ENCODE measurements at regions not wholly inside any gene's neighbourhood (a gene's known extent, or its start where the extent isn't known, plus 50 kb on each side); places are given as distances from the start of the nearest gene placed in this dataset.
"Not testable (repeated sequence)": the region's sequence is repeated elsewhere in the genome, so short reads cannot be mapped to it uniquely, and the experiment has no call there.

- DNase-seq: no peak
- H3K9me2 ChIP-seq (replicated peaks; ENCODE audit: insufficient read depth, low read length): no peaks in the 10 kb centered on the region
- no peaks in the 10 kb centered on the region for H3K79me2 ChIP-seq (ENCODE audit: low read length)
- H3K4me3 ChIP-seq (ENCODE audit: low read length): no peak overlapping the region
- H3K36me3 ChIP-seq (ENCODE audit: insufficient read depth, low read length): no peaks in the 10 kb centered on the region
- 0 out of 2 replicates have a peak, but pooled peaks cover 4% of the 10 kb centered on the region for H3K27me3 ChIP-seq (ENCODE audit: low read length)
- H3K4me1 ChIP-seq (ENCODE audit: low read length): no peaks in the 10 kb centered on the region
- no peak overlapping the region for H3K4me2 ChIP-seq (ENCODE audit: low read depth, low read length, poor library complexity, severe bottlenecking)
- no peak overlapping the region for H2AFZ ChIP-seq (ENCODE audit: low read length)
- H3K9ac ChIP-seq (ENCODE audit: low read length): no peak overlapping the region
- H4K20me1 ChIP-seq (ENCODE audit: insufficient read depth, low read depth, low read length): no peaks in the 10 kb centered on the region
- no peak overlapping the region for H3K27ac ChIP-seq (ENCODE audit: low read length)
- 0 out of 2 replicates have a peak, but pooled peaks cover 4% of the 10 kb centered on the region for H3K9me3 ChIP-seq (ENCODE audit: low read length)
These were observed 91.6 kb downstream of the CMC2 start for GRCh38 chr16:80915079-80915450.

GRCh38 chr16:80914379-80915078 is 92.2 kb downstream of the CMC2 start:
- Histone ChIP-seq H3K27ac (ENCODE audit: low read length) (no peak overlapping the region), H3K27me3 (ENCODE audit: low read length) (0 out of 2 replicates have a peak, but pooled peaks cover 4% of the 10 kb centered on the region), H3K4me3 (ENCODE audit: low read length) (no peak overlapping the region), H3K9me2 (replicated peaks; ENCODE audit: insufficient read depth, low read length) (no peaks in the 10 kb centered on the region), H3K9ac (ENCODE audit: low read length) (no peak overlapping the region), H3K79me2 (ENCODE audit: low read length) (no peaks in the 10 kb centered on the region), H3K4me1 (ENCODE audit: low read length) (no peaks in the 10 kb centered on the region), H3K36me3 (ENCODE audit: insufficient read depth, low read length) (no peaks in the 10 kb centered on the region), H4K20me1 (ENCODE audit: insufficient read depth, low read depth, low read length) (no peaks in the 10 kb centered on the region), H2AFZ (ENCODE audit: low read length) (no peak overlapping the region), H3K4me2 (ENCODE audit: low read depth, low read length, poor library complexity, severe bottlenecking) (no peak overlapping the region), H3K9me3 (ENCODE audit: low read length) (0 out of 2 replicates have a peak, but pooled peaks cover 4% of the 10 kb centered on the region)
- DNase-seq: no peak

DNA sequence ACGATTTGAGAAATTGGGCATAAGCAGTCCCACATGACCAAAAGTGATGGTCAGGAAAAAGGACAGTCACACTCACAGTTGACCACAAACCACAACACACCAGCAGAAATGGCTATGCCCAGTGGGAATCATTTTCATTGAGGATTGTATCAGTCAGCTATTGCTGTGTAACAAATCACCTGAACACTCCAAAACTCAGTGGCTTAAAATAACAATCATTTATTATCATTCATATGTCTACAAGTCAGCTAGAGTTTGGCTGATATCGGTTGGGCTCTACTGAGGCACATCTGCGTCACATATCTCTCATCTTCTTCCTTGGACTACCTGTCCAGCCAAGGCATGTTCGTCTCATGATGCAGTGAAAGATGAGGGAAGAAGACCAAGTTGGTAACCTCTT is 93.3 kb downstream of the CMC2 start:
- Histone ChIP-seq H4K20me1 (ENCODE audit: insufficient read depth, low read depth, low read length) (no peaks in the 10 kb centered on the region), H3K27ac (ENCODE audit: low read length) (no peak overlapping the region), H2AFZ (ENCODE audit: low read length) (no peak overlapping the region), H3K4me3 (ENCODE audit: low read length) (no peak overlapping the region), H3K9me2 (replicated peaks; ENCODE audit: insufficient read depth, low read length) (no peaks in the 10 kb centered on the region), H3K36me3 (ENCODE audit: insufficient read depth, low read length) (no peaks in the 10 kb centered on the region), H3K27me3 (ENCODE audit: low read length) (0 out of 2 replicates have a peak, but pooled peaks cover 4% of the 10 kb centered on the region), H3K4me1 (ENCODE audit: low read length) (no peaks in the 10 kb centered on the region), H3K79me2 (ENCODE audit: low read length) (no peaks in the 10 kb centered on the region), H3K4me2 (ENCODE audit: low read depth, low read length, poor library complexity, severe bottlenecking) (no peak overlapping the region), H3K9me3 (ENCODE audit: low read length) (0 out of 2 replicates have a peak, but pooled peaks cover 4% of the 10 kb centered on the region), H3K9ac (ENCODE audit: low read length) (no peak overlapping the region)
- no peak for DNase-seq

- Histone ChIP-seq H4K20me1 (ENCODE audit: insufficient read depth, low read depth, low read length) (no peaks in the 10 kb centered on the region), H3K4me2 (ENCODE audit: low read depth, low read length, poor library complexity, severe bottlenecking) (no peak overlapping the region), H3K9me2 (replicated peaks; ENCODE audit: insufficient read depth, low read length) (no peaks in the 10 kb centered on the region), H3K27ac (ENCODE audit: low read length) (no peak overlapping the region), H2AFZ (ENCODE audit: low read length) (no peak overlapping the region), H3K9me3 (ENCODE audit: low read length) (0 out of 2 replicates have a peak, but pooled peaks cover 4% of the 10 kb centered on the region), H3K27me3 (ENCODE audit: low read length) (0 out of 2 replicates have a peak, but pooled peaks cover 4% of the 10 kb centered on the region), H3K9ac (ENCODE audit: low read length) (no peak overlapping the region), H3K4me3 (ENCODE audit: low read length) (no peak overlapping the region), H3K79me2 (ENCODE audit: low read length) (no peaks in the 10 kb centered on the region), H3K4me1 (ENCODE audit: low read length) (no peaks in the 10 kb centered on the region), H3K36me3 (ENCODE audit: insufficient read depth, low read length) (no peaks in the 10 kb centered on the region)
- no peak for DNase-seq
These were observed 94.0 kb downstream of the CMC2 start for GRCh38 chr16:80912651-80913050.

GRCh38 chr16:80910434-80910833 is 96.3 kb downstream of the CMC2 start:
- Histone ChIP-seq H3K27ac (ENCODE audit: low read length) (no peak overlapping the region), H3K9me3 (ENCODE audit: low read length) (0 out of 2 replicates have a peak, but pooled peaks cover 4% of the 10 kb centered on the region), H3K9ac (ENCODE audit: low read length) (no peak overlapping the region), H3K36me3 (ENCODE audit: insufficient read depth, low read length) (no peaks in the 10 kb centered on the region), H3K4me1 (ENCODE audit: low read length) (no peaks in the 10 kb centered on the region), H3K27me3 (ENCODE audit: low read length) (0 out of 2 replicates have a peak, but pooled peaks cover 4% of the 10 kb centered on the region), H4K20me1 (ENCODE audit: insufficient read depth, low read depth, low read length) (no peaks in the 10 kb centered on the region), H3K4me2 (ENCODE audit: low read depth, low read length, poor library complexity, severe bottlenecking) (no peak overlapping the region), H3K4me3 (ENCODE audit: low read length) (no peak overlapping the region), H3K9me2 (replicated peaks; ENCODE audit: insufficient read depth, low read length) (no peaks in the 10 kb centered on the region), H3K79me2 (ENCODE audit: low read length) (no peaks in the 10 kb centered on the region), H2AFZ (ENCODE audit: low read length) (no peak overlapping the region)
- no peak for DNase-seq

DNA sequence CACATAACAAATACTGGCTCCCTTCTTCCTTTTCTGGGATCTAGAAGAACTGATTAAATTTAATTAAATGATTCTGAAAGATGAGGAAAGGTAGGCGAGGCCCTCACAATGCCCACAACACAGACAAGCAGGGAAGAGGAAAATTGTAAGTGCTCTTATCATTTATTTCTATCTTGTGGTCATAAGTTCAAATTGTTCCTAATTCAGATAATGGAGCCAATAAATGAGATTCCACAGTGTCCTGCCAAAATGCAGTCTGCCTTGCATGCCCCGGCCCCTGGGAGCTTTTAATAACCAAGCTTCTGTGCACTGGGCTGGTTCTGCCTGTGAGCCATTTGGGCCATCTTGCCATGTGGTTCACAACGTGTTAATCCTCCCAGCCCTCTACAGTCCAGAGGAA is 97.0 kb downstream of the CMC2 start:
- Histone ChIP-seq H3K9me2 (replicated peaks; ENCODE audit: insufficient read depth, low read length) (no peaks in the 10 kb centered on the region), H3K79me2 (ENCODE audit: low read length) (no peaks in the 10 kb centered on the region), H3K4me3 (ENCODE audit: low read length) (no peak overlapping the region), H3K4me2 (ENCODE audit: low read depth, low read length, poor library complexity, severe bottlenecking) (no peak overlapping the region), H3K36me3 (ENCODE audit: insufficient read depth, low read length) (no peaks in the 10 kb centered on the region), H3K9ac (ENCODE audit: low read length) (no peak overlapping the region), H4K20me1 (ENCODE audit: insufficient read depth, low read depth, low read length) (no peaks in the 10 kb centered on the region), H3K27me3 (ENCODE audit: low read length) (0 out of 2 replicates have a peak, but pooled peaks cover 4% of the 10 kb centered on the region), H3K4me1 (ENCODE audit: low read length) (no peaks in the 10 kb centered on the region), H3K27ac (ENCODE audit: low read length) (no peak overlapping the region), H3K9me3 (ENCODE audit: low read length) (0 out of 2 replicates have a peak, but pooled peaks cover 4% of the 10 kb centered on the region), H2AFZ (ENCODE audit: low read length) (no peak overlapping the region)
- DNase-seq: no peak

- not testable (repeated sequence) for H3K4me2 ChIP-seq (ENCODE audit: low read depth, low read length, poor library complexity, severe bottlenecking); H3K4me1 ChIP-seq (ENCODE audit: low read length); H3K27ac ChIP-seq (ENCODE audit: low read length); H3K27me3 ChIP-seq (ENCODE audit: low read length); H3K9me3 ChIP-seq (ENCODE audit: low read length); H3K79me2 ChIP-seq (ENCODE audit: low read length); H3K9ac ChIP-seq (ENCODE audit: low read length); H3K36me3 ChIP-seq (ENCODE audit: insufficient read depth, low read length); H4K20me1 ChIP-seq (ENCODE audit: insufficient read depth, low read depth, low read length); H3K9me2 ChIP-seq (replicated peaks; ENCODE audit: insufficient read depth, low read length); H3K4me3 ChIP-seq (ENCODE audit: low read length); DNase-seq; H2AFZ ChIP-seq (ENCODE audit: low read length)
These were observed 100.5 kb downstream of the CMC2 start for GRCh38 chr16:80906169-80906568.

DNA sequence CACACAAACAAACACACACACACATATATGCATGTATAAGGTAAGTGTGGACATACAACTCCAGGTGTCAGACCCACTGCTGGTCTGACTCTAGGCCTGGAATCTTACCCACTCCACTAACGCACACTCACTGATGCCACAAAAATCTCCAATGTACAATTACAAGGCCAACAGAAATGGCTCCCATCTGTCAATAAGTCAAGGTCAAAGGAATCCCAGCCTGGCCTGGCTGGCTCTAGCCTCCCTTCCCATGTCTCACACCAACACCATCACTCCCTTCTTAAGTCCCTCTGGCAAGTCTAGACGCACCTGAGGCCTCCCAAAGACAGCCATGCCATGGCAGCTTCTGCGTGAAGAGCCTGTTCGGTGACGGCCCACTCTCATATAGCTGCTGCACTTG is 99.2 kb upstream of the CDYL2 start:
- no peak overlapping the region for H2AFZ ChIP-seq (ENCODE audit: low read length)
- no peaks in the 10 kb centered on the region for H4K20me1 ChIP-seq (ENCODE audit: insufficient read depth, low read depth, low read length)
- no peaks in the 10 kb centered on the region for H3K4me1 ChIP-seq (ENCODE audit: low read length)
- H3K36me3 ChIP-seq (ENCODE audit: insufficient read depth, low read length): no peaks in the 10 kb centered on the region
- DNase-seq: no peak
- no peaks in the 10 kb centered on the region for H3K79me2 ChIP-seq (ENCODE audit: low read length)
- H3K9ac ChIP-seq (ENCODE audit: low read length): no peak overlapping the region
- H3K27me3 ChIP-seq (ENCODE audit: low read length): no peaks in the 10 kb centered on the region
- no peak overlapping the region for H3K4me3 ChIP-seq (ENCODE audit: low read length)
- no peaks in the 10 kb centered on the region for H3K9me3 ChIP-seq (ENCODE audit: low read length)
- H3K9me2 ChIP-seq (replicated peaks; ENCODE audit: insufficient read depth, low read length): no peaks in the 10 kb centered on the region
- H3K27ac ChIP-seq (ENCODE audit: low read length): no peak overlapping the region
- no peak overlapping the region for H3K4me2 ChIP-seq (ENCODE audit: low read depth, low read length, poor library complexity, severe bottlenecking)
